ENCODE measurements at regions not wholly inside any gene's neighbourhood (a gene's known extent, or its start where the extent isn't known, plus 50 kb on each side); places are given as distances from the start of the nearest gene placed in this dataset.
"Not testable (repeated sequence)": the region's sequence is repeated elsewhere in the genome, so short reads cannot be mapped to it uniquely, and the experiment has no call there.

DNA sequence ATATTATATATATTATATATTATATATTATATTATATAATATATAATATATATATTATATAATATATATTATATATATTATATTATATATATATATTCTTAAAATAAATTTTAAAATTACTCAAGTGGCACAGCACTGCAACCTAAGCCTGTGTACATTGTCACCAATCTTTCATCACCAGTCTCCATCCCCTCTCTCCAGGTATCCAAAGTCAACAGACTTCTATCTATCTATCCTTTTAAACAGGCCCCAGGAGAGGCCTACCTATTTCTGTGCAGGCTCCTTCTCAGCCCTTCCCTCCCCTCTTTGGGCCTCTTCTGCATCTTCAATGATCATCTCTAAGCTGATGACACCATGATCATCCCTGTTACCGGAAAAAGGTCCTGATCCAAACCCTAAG lies 111.7 kb downstream of the RHOU start:
- TF ChIP-seq, protein P1, sequence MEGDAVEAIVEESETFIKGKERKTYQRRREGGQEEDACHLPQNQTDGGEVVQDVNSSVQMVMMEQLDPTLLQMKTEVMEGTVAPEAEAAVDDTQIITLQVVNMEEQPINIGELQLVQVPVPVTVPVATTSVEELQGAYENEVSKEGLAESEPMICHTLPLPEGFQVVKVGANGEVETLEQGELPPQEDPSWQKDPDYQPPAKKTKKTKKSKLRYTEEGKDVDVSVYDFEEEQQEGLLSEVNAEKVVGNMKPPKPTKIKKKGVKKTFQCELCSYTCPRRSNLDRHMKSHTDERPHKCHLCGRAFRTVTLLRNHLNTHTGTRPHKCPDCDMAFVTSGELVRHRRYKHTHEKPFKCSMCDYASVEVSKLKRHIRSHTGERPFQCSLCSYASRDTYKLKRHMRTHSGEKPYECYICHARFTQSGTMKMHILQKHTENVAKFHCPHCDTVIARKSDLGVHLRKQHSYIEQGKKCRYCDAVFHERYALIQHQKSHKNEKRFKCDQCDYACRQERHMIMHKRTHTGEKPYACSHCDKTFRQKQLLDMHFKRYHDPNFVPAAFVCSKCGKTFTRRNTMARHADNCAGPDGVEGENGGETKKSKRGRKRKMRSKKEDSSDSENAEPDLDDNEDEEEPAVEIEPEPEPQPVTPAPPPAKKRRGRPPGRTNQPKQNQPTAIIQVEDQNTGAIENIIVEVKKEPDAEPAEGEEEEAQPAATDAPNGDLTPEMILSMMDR (conservative IDR thresholded peaks at IDR 0.05; ENCODE audit: low read depth, low read length), result no peak
- DNase-seq (ENCODE audit: low read depth), result no peak
- H3K4me3 ChIP-seq (ENCODE audit: low read depth, low read length), result no peak overlapping the region

DNA sequence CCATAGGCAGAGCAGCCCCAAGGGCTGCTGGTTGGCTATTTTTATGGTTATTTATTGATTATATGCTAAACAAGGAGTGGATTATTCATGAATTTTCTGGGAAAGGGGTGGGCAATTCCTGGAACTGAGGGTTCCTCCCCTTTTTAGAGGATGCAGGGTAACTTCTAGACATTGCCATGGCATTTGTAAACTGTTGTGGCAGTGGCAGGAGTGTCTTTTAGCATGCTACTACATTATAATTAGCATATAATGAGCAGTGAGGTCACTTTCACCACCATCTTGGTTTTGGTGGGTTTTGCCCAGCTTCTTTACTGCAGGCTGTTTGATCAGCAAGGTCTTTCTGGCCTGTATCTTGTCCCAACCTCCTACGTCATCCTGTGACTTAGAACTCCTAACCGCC lies 112.2 kb downstream of the RHOU start:
- H3K4me3 ChIP-seq (ENCODE audit: low read depth, low read length); DNase-seq (ENCODE audit: low read depth): not testable (repeated sequence)

DNA sequence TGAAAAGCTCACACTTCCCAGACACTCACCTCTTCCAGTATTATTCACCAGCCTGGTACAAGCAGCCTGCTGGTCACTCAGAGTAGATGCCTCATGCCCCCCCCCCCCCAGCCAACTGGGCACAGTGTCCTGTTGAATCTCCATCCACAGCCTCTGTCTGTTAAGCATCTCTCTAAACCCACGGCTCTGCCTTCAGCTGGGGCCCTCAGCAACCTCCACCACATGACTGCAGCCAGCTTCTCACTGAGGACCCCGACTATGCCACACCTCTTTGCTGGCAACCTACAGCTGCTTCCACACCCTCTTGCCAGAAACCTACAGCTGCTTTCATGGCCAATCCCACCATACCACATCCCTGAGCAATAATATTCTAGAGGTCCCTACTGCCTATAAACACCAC lies 113.1 kb downstream of the RHOU start:
- no peak overlapping the region for H3K4me3 ChIP-seq (ENCODE audit: low read depth, low read length)
- DNase-seq (ENCODE audit: low read depth), result no peak
- TF ChIP-seq, protein P1 (conservative IDR thresholded peaks at IDR 0.05; ENCODE audit: low read depth, low read length), result no peak

GRCh38 chr1:228849011-228849541 lies 113.8 kb downstream of the RHOU start:
- H3K4me3 ChIP-seq (ENCODE audit: low read depth, low read length), result no peak overlapping the region
- TF ChIP-seq, protein P1 (conservative IDR thresholded peaks at IDR 0.05; ENCODE audit: low read depth, low read length), result no peak
- DNase-seq (ENCODE audit: low read depth), result no peak

- no peak for DNase-seq (ENCODE audit: low read depth)
- no peak overlapping the region for H3K4me3 ChIP-seq (ENCODE audit: low read depth, low read length)
- TF ChIP-seq, protein P1 (conservative IDR thresholded peaks at IDR 0.05; ENCODE audit: low read depth, low read length), result no peak
These were observed 115.1 kb downstream of the RHOU start for GRCh38 chr1:228850141-228851100.

GRCh38 chr1:228851193-228851592 lies 115.9 kb downstream of the RHOU start:
- no peak for DNase-seq (ENCODE audit: low read depth)
- TF ChIP-seq, protein P1 (conservative IDR thresholded peaks at IDR 0.05; ENCODE audit: low read depth, low read length), result no peak
- no peak overlapping the region for H3K4me3 ChIP-seq (ENCODE audit: low read depth, low read length)

- TF ChIP-seq, protein P1 (conservative IDR thresholded peaks at IDR 0.05; ENCODE audit: low read depth, low read length), result no peak
- DNase-seq (ENCODE audit: low read depth), result no peak
These were observed 116.3 kb downstream of the RHOU start for GRCh38 chr1:228851618-228852017.

More at GRCh38 chr1:228851618-228852017, 116.3 kb downstream of the RHOU start:
- no peak overlapping the region for H3K4me3 ChIP-seq (ENCODE audit: low read depth, low read length)
